HG02870 (cell line): ENCODE measurements at regions not wholly inside any gene's neighbourhood (a gene's known extent, or its start where the extent isn't known, plus 50 kb on each side); places are given as distances from the start of the nearest gene placed in this dataset.

ENCODE experiments used
- ATAC-seq: cut with Tn5 transposase; IDR thresholded peaks from one replicate; pipeline ENCODE4 v1.9.1; 2021; ENCODE audit warnings: mild to moderate bottlenecking, moderate library complexity; ENCODE audit not compliant: unreplicated experiment

DNA sequence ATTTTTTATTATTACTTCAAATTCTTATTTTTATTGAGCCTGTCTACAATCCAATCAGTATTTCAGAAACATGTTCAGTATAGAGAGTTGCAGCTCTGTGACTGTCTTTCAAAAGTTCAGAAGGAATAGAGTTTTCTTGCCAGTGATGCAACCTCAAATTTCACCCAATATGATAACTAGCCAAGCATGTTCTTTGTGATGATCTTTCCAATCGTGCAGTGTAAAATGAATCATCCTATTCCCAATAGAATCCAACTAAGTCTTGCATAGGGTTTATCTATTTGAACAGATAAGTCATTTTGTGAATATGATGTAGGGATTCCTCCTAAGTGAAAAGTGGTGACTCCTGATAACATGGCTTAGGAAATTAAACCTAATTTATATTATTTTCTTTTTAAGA lies 937.8 kb downstream of the KCNJ2 start:
- ATAC-seq, result no peak

DNA sequence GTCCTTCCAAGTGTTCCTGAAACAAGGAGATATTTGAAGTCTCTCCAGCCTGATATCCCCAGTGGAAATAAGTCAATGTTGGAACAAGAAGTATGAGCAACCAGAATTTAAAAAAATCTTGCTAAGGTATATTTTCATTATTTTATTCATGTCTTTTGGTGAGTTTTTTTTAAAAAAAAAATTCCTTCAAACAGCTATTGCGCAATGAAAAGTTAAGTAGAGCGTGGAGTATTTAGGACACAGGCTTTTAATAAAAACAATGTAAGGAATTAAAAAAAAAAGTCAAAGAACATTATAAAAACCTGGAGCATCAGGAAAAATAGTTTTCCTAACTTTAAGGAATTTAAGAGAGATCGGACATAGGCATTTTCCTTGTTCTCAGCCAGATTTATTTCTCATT lies 940.4 kb downstream of the KCNJ2 start:
- ATAC-seq, result no peak

DNA sequence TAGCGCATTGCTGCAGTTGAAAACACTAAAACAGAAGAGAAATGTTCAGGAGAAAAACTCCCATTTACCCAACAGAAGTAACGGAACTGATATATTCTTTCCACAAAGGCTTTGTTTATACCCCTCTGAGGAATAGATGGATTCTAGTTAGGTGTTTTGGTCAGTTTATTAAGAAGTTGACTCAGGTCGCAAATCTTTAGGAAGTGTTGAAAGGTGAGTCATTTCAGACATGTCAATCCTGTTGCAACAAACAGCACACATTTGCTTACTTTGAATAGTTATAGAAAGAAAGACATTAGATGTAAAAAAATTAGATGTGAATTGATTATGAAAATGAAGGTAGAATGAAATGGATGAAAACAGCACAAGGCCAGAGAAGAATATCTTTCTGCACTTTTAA lies 941.0 kb downstream of the KCNJ2 start:
- ATAC-seq, result no peak

DNA sequence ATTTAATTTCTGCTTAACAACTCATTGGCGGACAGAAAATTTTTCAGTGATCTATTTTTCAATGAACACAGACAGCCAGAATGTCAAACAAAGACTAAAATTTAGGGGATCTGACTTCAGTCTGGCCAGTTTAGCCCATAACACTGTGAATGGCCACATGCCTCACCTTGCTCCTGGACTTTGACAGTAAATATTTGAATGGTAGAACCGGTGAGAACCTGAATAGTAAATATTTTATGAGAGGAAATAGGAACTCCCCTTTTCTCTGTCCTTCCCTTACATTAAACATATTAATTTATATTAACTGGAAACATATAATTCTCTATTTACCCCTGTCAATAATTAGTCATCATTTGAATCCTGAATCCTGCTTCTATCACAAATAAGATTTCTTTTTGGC lies 942.1 kb downstream of the KCNJ2 start:
- no peak for ATAC-seq

DNA sequence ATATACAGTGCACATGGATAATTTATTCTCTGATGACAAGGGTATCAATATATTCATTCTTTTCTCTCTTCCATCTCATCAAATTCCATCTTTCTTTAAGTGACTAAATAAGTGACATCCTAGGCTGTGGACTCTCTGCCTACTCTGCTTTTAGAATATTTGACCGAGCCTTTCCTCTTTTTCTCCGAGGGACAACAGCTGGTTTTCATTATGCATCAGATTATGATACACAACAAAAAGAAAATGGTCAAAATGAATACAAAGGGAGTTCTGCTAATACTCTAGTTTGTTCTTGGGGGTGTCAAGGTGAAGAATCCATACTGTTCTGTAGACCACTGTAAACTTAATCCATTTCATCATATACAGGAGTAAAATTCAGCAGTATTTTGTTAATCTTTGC lies 942.6 kb downstream of the KCNJ2 start:
- no peak for ATAC-seq

DNA sequence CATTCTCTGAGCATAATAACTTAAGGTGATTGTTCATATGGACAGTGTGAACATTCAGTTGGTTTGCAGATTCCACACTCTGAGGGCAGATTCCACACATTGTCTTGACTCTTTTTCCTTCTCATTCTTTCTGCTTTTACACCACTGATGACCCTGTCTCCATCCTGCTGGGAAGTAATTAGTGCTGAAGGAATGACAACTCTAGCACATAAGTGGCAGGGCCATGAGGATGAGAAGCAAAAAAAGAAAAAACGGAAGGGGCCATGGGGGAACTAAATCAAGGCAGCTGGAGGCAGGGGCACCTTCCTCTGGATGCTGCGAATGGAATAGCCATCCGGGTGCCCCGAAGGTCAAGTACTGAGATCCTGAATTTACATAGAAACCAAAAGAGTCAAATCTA lies 944.0 kb downstream of the KCNJ2 start:
- ATAC-seq, result no peak

DNA sequence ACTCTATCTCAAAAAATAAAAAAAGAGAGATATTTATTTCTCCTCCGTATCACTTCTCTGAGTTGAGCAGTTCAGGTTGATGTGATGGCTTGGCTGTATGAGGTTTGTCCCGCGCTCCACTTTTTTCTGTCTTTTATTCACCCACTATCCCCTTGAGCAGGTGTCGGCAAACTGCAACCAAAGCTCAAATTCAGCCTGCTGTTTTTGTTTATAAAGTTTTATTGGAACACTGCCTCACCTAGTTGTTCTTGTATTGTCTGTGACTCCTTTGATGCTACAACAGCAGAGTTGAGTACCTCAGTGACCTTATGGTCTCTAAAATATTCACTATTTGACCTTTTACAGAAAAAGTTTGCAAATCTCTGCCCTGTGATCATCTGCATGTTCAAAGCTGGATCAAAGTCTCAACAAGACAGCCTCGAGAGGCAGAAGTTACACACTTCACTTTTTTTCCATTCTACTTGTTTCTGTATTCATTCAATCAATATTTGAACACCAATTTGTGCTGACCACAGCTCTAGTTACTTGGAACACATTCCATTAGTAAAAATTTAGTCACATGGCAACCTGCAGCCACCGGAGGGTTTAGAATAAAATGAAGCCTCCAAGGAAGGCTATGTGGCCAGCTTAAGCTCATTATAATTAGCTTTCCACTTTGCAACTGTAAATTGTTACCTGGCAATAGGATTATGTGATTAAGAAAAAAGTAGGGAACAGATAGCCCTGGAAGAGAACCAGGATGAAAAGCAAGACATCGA lies 945.8 kb downstream of the KCNJ2 start:
- ATAC-seq, result no peak

DNA sequence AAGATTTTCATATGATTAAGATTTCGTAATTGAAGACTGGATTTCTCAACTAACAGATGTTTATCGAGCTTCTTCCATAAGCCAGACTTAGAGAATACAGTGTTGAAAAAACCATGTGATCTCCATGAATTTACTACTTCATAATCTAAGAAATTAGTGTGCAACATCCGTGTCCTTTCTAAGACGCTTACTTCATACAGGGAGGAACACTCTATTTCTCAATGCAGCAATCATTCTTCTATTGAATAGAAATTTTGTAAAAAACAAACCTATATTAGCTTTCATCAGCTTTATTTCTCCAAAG lies 946.3 kb downstream of the KCNJ2 start:
- no peak for ATAC-seq

DNA sequence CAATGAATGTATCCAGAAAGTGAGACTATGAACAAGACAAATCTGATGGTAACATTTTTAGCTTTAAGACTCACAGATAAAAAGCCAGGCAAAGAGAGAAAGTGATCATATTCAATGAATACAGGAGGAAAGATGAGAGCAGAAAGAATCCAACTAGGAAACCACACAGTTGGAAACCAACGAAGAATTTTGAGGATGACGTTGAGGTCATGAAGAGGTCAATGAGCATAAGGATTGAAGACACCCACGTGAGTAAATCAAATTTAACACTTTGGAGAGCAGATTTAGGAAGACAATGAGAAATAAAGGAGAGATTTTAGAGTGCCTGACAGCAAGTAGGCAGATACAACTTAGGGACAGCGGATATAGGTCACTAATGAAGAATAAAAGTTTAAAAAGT lies 948.1 kb downstream of the KCNJ2 start:
- ATAC-seq, result no peak

DNA sequence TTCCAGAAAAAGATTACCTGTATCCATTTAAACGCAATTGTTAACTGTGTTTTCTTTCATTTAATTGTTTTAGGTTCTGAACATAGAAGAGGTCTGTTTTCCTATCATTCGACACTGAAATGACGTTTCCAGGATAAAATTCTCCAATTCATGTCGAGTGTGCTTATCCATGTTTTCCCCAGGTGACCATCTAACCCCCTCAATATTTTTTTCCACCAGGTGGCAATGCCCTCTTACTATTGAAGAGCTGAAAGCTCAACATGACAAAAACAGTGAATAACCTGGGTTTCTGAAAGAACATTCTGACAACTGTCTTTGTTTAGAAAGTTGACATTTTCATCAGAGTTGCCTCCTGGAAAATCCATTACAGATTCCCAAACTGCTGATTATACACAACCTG lies 948.7 kb downstream of the KCNJ2 start:
- no peak for ATAC-seq

DNA sequence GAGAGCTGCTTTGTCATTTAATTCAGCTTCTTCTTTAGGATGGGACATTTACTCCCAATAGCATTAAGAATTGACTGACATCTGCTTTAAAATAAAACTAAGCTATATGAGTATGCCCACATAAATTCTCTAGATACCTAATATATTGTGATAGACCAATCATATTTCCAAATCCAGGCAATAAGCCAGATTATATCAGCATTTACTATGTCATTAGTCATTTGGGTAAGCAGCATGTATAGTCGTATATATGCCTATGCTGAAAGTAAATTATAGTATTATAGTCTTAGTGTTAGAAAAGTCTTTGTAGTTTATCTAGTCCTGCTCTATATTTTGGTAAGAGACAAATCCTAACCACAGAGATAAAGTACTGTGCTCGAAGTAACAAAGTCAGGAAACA lies 958.1 kb downstream of the KCNJ2 start:
- ATAC-seq, result no peak

DNA sequence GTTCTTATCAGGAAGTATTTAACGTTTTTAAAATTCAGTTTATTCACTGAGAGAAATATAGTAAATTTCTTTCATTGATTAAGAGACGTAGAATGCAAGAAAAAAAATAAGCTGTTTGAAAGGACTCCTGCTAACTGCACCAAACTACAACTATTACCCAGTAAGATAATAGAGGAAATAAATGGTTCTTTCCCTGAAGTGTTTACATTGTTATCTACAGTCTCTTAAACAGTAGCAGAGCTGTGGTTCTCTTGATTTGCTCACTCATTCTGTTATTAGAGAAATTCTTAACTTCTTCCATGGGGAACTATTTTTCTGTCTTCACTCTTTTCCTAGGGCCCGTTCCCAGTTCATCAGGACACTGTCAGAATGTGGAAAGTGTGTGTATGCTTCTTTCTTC lies 973.0 kb downstream of the KCNJ2 start:
- ATAC-seq, result no peak

DNA sequence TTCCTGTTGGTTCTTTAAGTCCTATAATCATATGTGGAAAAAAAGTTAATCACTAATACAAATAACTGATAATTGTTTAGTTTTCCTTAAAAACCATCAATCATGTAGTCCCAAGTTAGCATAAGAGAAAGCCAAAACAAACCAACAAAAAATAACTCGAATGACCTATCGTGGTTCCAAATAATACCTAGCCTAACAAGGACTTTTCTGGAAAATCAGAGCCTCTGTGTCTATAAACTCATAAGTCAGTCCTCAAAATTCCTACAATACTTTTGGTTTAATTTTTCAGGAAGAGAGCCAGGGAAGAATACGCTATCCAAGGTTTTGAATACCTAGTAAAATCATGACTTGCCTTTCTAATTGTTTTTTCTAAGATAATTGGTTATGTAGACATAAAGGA lies 975.3 kb upstream of the SOX9 start:
- ATAC-seq, result no peak

DNA sequence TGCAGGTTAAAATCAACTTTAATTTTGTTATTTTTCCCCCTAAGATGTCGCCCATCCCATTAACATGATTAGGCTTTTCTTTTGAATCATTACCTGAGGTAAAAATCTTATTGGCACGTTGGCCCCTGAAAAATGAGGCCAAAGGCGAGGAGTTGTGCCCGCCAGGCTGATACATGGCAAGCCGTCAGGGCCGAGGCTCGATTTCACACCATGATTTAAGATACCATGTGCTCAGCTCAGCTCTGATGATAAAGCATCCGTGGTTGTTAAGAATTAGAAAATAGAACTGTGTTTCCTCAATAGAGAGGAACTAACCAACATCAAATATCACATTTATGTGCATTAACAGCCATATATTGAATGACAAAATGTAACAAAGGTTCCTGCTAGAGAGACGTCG lies 972.9 kb upstream of the SOX9 start:
- ATAC-seq, result no peak

DNA sequence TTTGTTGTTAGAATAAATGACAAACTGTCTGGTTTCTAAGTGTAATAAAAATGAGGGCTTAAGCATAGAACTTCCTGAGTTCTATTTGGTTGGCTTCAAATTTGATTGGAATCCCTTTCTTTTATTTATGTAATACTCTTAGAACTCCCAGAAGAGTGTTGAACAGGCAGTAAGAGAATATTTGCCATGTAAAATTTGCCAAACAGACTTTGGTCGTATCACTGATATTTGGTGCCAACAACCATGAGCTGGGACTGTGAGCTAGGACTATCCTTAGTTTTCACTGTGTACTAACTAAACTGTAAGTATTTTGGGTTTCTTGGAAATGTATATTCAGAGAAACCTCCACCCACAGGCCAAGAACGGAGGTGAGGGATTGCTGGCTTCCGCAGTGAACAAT lies 971.2 kb upstream of the SOX9 start:
- ATAC-seq, result no peak

DNA sequence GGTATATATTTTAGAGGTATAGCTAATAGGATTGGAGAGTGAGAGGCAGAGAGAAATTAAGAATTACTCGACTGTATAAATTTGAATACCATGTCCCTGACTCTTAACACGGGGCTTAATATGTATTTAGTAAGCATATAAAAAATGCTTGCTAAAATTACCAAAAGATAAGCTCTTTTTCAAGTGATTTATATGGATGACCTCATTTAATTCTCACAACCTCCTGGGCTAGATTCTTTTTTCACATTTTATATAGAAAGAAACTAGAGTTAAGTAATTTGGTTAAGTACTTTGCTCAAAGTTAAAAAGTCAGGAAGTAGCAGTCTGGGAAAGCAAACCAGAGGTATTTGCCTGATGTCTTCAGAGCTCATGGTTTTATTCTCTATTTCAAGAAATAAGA lies 963.5 kb upstream of the SOX9 start:
- no peak for ATAC-seq

DNA sequence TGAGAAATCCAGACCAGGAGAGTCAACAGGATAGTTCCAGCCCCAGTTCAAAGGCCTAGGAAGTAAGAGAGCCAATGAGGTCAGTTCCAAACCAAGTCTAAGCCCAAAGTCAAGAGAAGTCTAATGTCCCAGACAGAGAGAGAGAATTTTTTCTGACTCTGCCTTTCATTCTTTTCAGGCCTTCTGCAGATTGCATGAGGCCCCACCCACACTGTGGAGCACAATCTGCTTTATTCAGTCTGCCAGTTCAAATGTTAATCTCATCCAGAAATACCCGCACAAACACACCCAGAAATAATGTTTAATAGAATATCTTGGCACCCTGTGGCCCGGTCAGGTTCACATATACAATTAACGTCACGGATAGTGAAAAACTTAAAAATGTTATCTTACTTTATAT lies 962.4 kb upstream of the SOX9 start:
- no peak for ATAC-seq

DNA sequence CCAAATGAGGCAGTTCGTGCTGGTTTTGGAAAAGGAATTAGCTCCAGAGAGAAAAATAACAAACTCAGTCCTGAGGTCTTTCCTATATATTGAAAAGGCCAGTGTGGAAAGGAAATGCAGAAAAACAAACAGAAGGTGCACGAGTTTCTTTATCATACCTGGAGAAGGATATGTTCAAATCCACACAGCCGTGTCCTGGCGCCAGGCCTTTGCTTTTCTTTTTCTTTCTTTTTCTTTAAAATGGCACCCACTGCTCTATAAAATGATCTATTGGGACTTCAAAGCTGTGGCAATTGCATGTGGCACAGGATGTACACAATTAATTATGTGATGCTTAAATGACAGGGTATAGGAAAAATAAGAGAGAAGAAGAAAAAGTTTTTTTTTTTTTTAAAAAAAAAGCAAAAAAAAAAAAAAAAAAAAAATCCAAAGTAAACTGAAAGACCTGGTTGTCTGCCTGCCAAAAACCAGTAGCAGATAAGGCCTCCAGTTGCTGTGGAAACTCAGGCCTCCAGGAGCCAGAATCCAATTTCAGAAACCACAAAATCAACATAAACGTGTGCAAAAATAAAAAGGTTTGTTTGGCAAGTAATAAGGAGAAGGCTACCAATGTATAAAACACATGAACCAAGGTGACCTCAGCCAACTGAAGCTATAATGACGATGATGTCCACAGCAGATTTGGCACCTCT lies 957.6 kb upstream of the SOX9 start:
- no peak for ATAC-seq

DNA sequence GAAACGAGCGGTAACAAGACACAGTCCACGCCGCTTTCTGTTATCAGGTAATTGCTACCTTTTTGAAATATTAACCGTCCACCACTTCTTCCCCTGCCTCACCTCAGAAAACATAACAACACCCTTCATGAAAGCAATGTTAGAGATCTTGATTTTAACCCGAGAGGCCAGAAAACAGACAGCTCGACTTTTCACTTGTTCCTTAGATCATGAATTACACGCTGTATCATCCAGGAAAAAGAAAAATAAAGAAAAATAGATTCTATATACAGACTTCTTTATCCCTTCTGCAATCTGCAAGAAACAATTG lies 957.1 kb upstream of the SOX9 start:
- no peak for ATAC-seq

DNA sequence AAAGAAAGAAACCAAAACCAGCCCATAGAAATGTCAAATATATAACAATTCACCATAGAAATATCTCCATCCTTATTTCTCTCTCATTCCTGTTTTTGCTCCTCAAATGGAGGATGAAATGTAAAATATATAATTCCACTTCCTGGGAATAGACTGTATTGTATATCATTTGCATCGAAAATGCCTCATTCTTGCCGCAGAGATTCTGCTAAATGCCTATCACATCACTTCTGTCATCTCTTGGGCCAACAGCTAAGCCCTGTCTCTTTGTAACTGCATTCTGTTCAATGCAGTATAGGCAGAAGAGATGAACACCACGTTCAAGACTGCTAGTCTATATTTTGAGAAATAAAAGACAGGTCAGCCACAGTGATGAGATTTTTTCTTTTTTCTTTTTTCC lies 956.3 kb upstream of the SOX9 start:
- no peak for ATAC-seq

DNA sequence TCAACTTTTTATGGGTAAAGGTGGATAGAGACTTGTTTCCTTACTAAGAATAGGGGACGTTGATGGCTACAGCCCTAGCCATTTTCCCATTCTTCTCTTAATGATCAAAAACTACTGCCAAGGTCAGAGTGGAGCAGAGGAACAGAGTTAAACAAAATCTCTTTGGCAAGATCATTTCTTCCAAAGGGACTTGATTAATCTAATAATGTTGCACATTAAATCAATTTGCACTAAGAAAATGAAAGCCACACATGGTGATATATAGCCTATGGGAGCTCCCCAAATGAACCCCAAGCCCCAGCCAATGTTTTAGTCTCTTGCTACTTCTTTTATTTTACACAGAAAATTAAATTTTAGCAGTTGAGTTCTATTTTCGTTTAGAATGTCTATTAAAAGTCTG lies 954.5 kb upstream of the SOX9 start:
- no peak for ATAC-seq

DNA sequence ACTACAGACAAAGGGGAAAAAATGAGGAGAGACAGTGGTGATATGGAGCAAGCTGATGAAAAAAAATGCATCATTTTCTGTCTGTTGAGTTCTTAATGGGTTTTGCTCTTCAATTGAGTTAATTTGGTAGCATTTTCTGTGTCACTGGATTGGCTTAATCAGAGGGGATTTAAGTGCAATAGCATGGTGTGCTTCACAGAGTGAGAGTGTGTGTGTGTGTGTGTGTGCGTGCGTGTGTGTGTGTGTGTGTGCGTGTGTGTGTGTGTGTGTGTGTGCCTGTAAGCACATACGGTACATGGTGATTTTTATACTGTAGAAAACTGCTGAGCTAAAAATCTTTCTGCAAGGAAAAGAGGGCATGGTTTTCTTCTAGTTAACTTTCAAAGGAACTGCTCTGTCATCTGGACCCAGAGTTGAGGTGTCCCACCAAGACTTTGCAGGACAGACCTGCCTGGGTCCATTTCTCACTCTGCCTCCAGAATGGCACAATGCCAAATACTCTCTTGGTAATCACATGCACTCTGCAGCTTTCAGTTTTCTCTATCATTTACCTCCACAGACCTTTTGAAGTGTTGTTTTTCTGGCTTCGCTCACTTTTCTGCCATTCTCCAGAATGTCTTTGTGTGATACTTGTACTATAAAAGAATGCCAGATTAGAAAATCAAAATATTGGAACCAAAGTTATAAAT lies 952.6 kb upstream of the SOX9 start:
- ATAC-seq, result no peak

DNA sequence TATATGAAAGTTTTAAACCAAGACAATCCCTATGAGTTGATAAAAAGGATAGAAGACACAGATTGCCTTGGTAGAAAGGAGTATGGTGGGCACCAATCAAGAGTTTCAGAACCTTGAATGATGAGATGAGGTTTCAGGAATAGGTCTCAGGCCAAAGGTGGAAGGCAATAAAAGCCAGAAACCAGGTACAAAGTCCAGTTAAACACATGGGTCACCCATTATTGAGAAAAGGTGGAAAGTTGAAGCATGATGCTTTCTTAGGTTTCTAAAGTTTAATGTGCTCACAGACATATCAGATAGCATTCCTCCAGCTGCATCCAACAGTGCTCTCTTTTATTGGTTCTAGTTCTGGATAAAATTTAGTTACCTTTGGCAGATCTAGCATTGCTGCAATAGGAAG lies 950.8 kb upstream of the SOX9 start:
- no peak for ATAC-seq
